ENCODE measurements at regions not wholly inside any gene's neighbourhood (a gene's known extent, or its start where the extent isn't known, plus 50 kb on each side); places are given as distances from the start of the nearest gene placed in this dataset.
A peak's percentile ranks its signal among the peaks of the same experiment; 100 is the strongest.
"Not testable (repeated sequence)": the region's sequence is repeated elsewhere in the genome, so short reads cannot be mapped to it uniquely, and the experiment has no call there.

- no peak for DNase-seq (ENCODE audit: extremely low read depth, low read depth)
- TF ChIP-seq CTCF (IDR thresholded peaks at IDR 0.05; ENCODE audit: low read depth, low read length), result peak; percentile 28
Measured at GRCh38 chr18:34322365-34323289, 97.9 kb upstream of the NOL4 start.

GRCh38 chr18:34329840-34330239, 105.1 kb upstream of the NOL4 start:
- no peak for DNase-seq (ENCODE audit: extremely low read depth, low read depth)
- TF ChIP-seq CTCF (IDR thresholded peaks at IDR 0.05; ENCODE audit: low read depth, low read length), result no peak

- DNase-seq (ENCODE audit: extremely low read depth, low read depth), result no peak
- no peak for TF ChIP-seq CTCF (IDR thresholded peaks at IDR 0.05; ENCODE audit: low read depth, low read length)
Measured at GRCh38 chr18:34330308-34330707, 105.6 kb upstream of the NOL4 start.

GRCh38 chr18:34330907-34331306, 106.2 kb upstream of the NOL4 start:
- not testable (repeated sequence) for DNase-seq (ENCODE audit: extremely low read depth, low read depth)

GRCh38 chr18:34331343-34331742, 106.6 kb upstream of the NOL4 start:
- not testable (repeated sequence) for DNase-seq (ENCODE audit: extremely low read depth, low read depth)

- no peak for DNase-seq (ENCODE audit: extremely low read depth, low read depth)
- TF ChIP-seq CTCF (IDR thresholded peaks at IDR 0.05; ENCODE audit: low read depth, low read length), result no peak
Measured at GRCh38 chr18:34339155-34339554, 114.4 kb upstream of the NOL4 start.

GRCh38 chr18:34342960-34343359, 118.2 kb upstream of the NOL4 start:
- TF ChIP-seq CTCF (IDR thresholded peaks at IDR 0.05; ENCODE audit: low read depth, low read length), result no peak
- no peak for DNase-seq (ENCODE audit: extremely low read depth, low read depth)

- no peak for DNase-seq (ENCODE audit: extremely low read depth, low read depth)
- TF ChIP-seq CTCF (IDR thresholded peaks at IDR 0.05; ENCODE audit: low read depth, low read length), result no peak
Measured at GRCh38 chr18:34345738-34346137, 121.0 kb upstream of the NOL4 start.

Measured in AG09319 (cell line).